Loucy (cell line): ENCODE measurements at regions not wholly inside any gene's neighbourhood (a gene's known extent, or its start where the extent isn't known, plus 50 kb on each side); places are given as distances from the start of the nearest gene placed in this dataset.

Source experiments
- H2AFZ ChIP-seq: fragments of 200-600 bp; sonication (generic); 2 replicates; pipeline ENCODE4 v1.6.0; 2016; ENCODE audit warnings: antibody characterized with exemption, mild to moderate bottlenecking, low read length, moderate library complexity
- H3F3A ChIP-seq: fragments of 200-600 bp; 2 replicates; pipeline ENCODE4 v1.6.0; 2016; ENCODE audit warnings: antibody characterized with exemption, low read depth, mild to moderate bottlenecking
- H3K27me3 ChIP-seq: fragments of 200-600 bp; sonication (generic); 2 replicates; pipeline ENCODE4 v1.6.1; 2014; ENCODE audit warnings: low read length, mild to moderate bottlenecking; ENCODE audit not compliant: insufficient read depth, poor library complexity, severe bottlenecking
- H3K36me3 ChIP-seq: fragments of 200-600 bp; sonication (generic); 2 replicates; pipeline ENCODE4 v1.6.1; 2016; ENCODE audit warnings: low read length; ENCODE audit not compliant: insufficient read depth
- H3K4me1 ChIP-seq: fragments of 200-600 bp; sonication (generic); 2 replicates; pipeline ENCODE4 v1.5.1; 2014; ENCODE audit warnings: low read length, mild to moderate bottlenecking; ENCODE audit not compliant: insufficient read depth, poor library complexity, severe bottlenecking
- H3K4me2 ChIP-seq: fragments of 200-600 bp; sonication (generic); 2 replicates; pipeline ENCODE4 v1.6.0; 2014; ENCODE audit warnings: antibody characterized with exemption, low read length, low read depth, mild to moderate bottlenecking; ENCODE audit not compliant: poor library complexity, severe bottlenecking
- H3K4me3 ChIP-seq: fragments of 200-600 bp; sonication (generic); 2 replicates; pipeline ENCODE4 v1.5.1; 2014; ENCODE audit warnings: low read length, mild to moderate bottlenecking, mixed read lengths; ENCODE audit not compliant: poor library complexity, severe bottlenecking
- H3K79me2 ChIP-seq: fragments of 200-600 bp; sonication (generic); 2 replicates; pipeline ENCODE4 v1.6.1; 2014; ENCODE audit warnings: low read length; ENCODE audit not compliant: insufficient read depth
- H3K9ac ChIP-seq: fragments of 200-600 bp; sonication (generic); 2 replicates; pipeline ENCODE4 v1.6.0; 2014; ENCODE audit warnings: mild to moderate bottlenecking, low read depth, low read length, moderate library complexity; ENCODE audit not compliant: poor library complexity, severe bottlenecking
- H3K9me2 ChIP-seq: fragments of 200-600 bp; sonication (generic); replicated peaks from 2 replicates; pipeline ENCODE4 v1.6.1; 2016; ENCODE audit warnings: low read depth, low read length, mixed read lengths
- H3K9me3 ChIP-seq: fragments of 200-600 bp; sonication (generic); 2 replicates; pipeline ENCODE4 v1.6.1; 2014; ENCODE audit warnings: mild to moderate bottlenecking, antibody characterized with exemption, low read length, low read depth; ENCODE audit not compliant: insufficient read depth
- H4K20me1 ChIP-seq: fragments of 200-600 bp; sonication (generic); 2 replicates; pipeline ENCODE4 v1.6.0; 2014; ENCODE audit warnings: antibody characterized with exemption, low read length, mild to moderate bottlenecking; ENCODE audit not compliant: insufficient read depth, poor library complexity, severe bottlenecking
- EZH2phosphoT487 ChIP-seq: fragments of 200-600 bp; IDR thresholded peaks from 2 replicates; pipeline ENCODE4 v1.6.1; 2018; ENCODE audit warnings: antibody characterized with exemption, mild to moderate bottlenecking, moderate library complexity, borderline replicate concordance
- TF ChIP-seq, protein P1 (sequence below): fragments of 200-600 bp; sonication (generic); conservative IDR thresholded peaks from 2 replicates; pipeline ENCODE4 v1.5.1; 2014; ENCODE audit warnings: mild to moderate bottlenecking, antibody characterized with exemption, low read length

DNA sequence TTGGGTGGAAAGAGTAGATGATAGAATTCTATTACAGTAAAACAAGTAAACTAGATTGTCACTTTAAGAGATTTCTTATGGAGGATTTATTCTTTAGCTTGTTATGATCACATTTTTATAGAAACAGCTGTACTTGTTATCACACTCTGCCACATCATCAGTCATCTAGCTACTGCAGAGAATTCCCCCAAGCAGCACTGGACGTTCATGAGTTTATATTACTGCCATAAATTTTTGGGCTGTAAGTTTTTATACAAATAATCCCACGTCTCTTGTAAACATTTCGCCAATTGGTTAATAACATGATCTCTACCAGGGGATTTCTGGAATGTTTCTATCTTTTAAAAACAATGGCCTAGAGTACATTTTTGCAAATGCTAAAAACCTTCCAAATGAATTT lies 238.8 kb downstream of the POLR1F start:
- Histone ChIP-seq H3K79me2 (no peaks in the 10 kb centered on the region), H2AFZ (no peak overlapping the region), H3K4me2 (no peak overlapping the region), H3K36me3 (no peaks in the 10 kb centered on the region), H3K9ac (no peak overlapping the region), H4K20me1 (no peaks in the 10 kb centered on the region), H3K27me3 (no peaks in the 10 kb centered on the region), H3F3A (no peaks in the 10 kb centered on the region), H3K9me3 (no peaks in the 10 kb centered on the region), H3K4me1 (no peaks in the 10 kb centered on the region), H3K9me2 (no peaks in the 10 kb centered on the region), H3K4me3 (no peak overlapping the region)
- TF ChIP-seq EZH2phosphoT487, result no peak
- TF ChIP-seq, protein P1, sequence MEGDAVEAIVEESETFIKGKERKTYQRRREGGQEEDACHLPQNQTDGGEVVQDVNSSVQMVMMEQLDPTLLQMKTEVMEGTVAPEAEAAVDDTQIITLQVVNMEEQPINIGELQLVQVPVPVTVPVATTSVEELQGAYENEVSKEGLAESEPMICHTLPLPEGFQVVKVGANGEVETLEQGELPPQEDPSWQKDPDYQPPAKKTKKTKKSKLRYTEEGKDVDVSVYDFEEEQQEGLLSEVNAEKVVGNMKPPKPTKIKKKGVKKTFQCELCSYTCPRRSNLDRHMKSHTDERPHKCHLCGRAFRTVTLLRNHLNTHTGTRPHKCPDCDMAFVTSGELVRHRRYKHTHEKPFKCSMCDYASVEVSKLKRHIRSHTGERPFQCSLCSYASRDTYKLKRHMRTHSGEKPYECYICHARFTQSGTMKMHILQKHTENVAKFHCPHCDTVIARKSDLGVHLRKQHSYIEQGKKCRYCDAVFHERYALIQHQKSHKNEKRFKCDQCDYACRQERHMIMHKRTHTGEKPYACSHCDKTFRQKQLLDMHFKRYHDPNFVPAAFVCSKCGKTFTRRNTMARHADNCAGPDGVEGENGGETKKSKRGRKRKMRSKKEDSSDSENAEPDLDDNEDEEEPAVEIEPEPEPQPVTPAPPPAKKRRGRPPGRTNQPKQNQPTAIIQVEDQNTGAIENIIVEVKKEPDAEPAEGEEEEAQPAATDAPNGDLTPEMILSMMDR, result no peak

DNA sequence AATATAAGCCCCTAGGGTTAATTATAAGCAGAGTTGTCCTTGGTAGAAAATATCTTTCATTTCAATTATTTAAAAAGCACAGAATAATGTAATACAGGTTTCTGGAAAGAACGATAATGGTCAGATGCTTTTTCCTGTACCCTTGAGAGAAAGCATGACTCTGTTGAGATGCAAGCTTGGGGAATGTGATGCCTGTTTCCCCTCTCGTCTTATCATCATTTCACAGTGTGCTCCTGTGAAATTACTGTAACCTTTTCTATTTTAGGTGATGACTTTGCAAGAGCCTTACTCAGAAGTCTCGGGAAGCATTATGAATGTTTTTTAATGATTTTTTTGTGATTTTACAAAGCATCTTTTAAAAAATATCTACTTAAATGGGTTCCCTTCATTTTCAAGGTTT lies 243.0 kb downstream of the POLR1F start:
- H3K27me3 ChIP-seq, result no peaks in the 10 kb centered on the region
- H3K36me3 ChIP-seq, result no peaks in the 10 kb centered on the region
- H2AFZ ChIP-seq, result no peak overlapping the region
- no peak overlapping the region for H3K9ac ChIP-seq
- H3K4me3 ChIP-seq, result no peak overlapping the region
- H4K20me1 ChIP-seq, result no peaks in the 10 kb centered on the region
- no peaks in the 10 kb centered on the region for H3K4me1 ChIP-seq
- no peaks in the 10 kb centered on the region for H3K79me2 ChIP-seq
- H3K4me2 ChIP-seq, result no peak overlapping the region
- no peaks in the 10 kb centered on the region for H3F3A ChIP-seq
- H3K9me2 ChIP-seq, result no peaks in the 10 kb centered on the region
- no peak for TF ChIP-seq EZH2phosphoT487
- TF ChIP-seq, protein P1, result no peak
- no peaks in the 10 kb centered on the region; the same call in 1 of the 2 replicates for H3K9me3 ChIP-seq

DNA sequence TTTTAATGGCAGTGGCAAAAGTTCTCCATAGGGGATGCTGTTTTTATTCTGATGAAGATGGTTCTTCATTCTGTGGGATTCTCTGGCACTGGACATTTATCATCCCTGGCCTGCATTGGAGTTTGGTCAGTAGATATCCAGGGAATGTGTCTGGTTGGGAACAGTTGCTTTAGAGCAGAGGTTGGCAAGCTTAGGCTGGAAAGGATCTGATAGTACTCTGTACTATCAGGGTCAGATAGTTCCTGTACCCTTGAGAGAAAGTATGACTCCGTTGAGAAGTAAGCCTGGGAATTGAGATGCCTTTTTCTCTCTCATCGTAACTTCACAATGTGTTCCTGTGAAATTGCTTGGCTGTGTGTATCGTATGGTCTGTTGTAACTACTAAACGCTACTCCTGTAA lies 244.1 kb downstream of the POLR1F start:
- Histone ChIP-seq H3K36me3 (no peaks in the 10 kb centered on the region), H3F3A (no peaks in the 10 kb centered on the region), H3K4me2 (no peak overlapping the region), H3K9ac (no peak overlapping the region), H3K4me3 (no peak overlapping the region), H3K9me3 (no peaks in the 10 kb centered on the region; the same call in 1 of the 2 replicates), H4K20me1 (no peaks in the 10 kb centered on the region), H3K27me3 (no peaks in the 10 kb centered on the region), H3K79me2 (no peaks in the 10 kb centered on the region), H3K9me2 (no peaks in the 10 kb centered on the region), H2AFZ (no peak overlapping the region), H3K4me1 (no peaks in the 10 kb centered on the region)
- no peak for TF ChIP-seq EZH2phosphoT487
- TF ChIP-seq, protein P1, result no peak
